Middle frontal gyrus (tissue), 1 donor: ENCODE measurements at regions not wholly inside any gene's neighbourhood (a gene's known extent, or its start where the extent isn't known, plus 50 kb on each side); places are given as distances from the start of the nearest gene placed in this dataset.

ENCODE experiments used
- DNase-seq: peaks from one replicate; pipeline ENCODE4 v3.0.0-alpha.2; 2015; ENCODE audit warnings: low spot score; ENCODE audit errors: extremely low spot score

- DNase-seq = no peak
Measured at GRCh38 chr1:83770319-83770661, 228.6 kb downstream of the TTLL7 start.

GRCh38 chr1:83769594-83770318, 229.2 kb downstream of the TTLL7 start:
- no peak for DNase-seq

GRCh38 chr1:83769072-83769471, 229.9 kb downstream of the TTLL7 start:
- DNase-seq = no peak

- no peak for DNase-seq
Measured at GRCh38 chr1:83766241-83766691, 232.7 kb downstream of the TTLL7 start.

GRCh38 chr1:83765125-83765524, 233.8 kb downstream of the TTLL7 start:
- no peak for DNase-seq

GRCh38 chr1:83764209-83764608, 234.7 kb downstream of the TTLL7 start:
- no peak for DNase-seq

- no peak for DNase-seq
Measured at GRCh38 chr1:83763361-83764095, 235.4 kb downstream of the TTLL7 start.

- no peak for DNase-seq
Measured at GRCh38 chr1:83762416-83762815, 236.5 kb downstream of the TTLL7 start.

GRCh38 chr1:83762039-83762365, 236.9 kb downstream of the TTLL7 start:
- no peak for DNase-seq

GRCh38 chr1:83761167-83762038, 237.5 kb downstream of the TTLL7 start:
- no peak for DNase-seq

GRCh38 chr1:83760226-83761021, 238.5 kb downstream of the TTLL7 start:
- no peak for DNase-seq

GRCh38 chr1:83756984-83757717, 241.8 kb downstream of the TTLL7 start:
- no peak for DNase-seq

GRCh38 chr1:83751602-83752001, 247.3 kb downstream of the TTLL7 start:
- no peak for DNase-seq

- no peak for DNase-seq
Measured at GRCh38 chr1:83750201-83750600, 248.7 kb downstream of the TTLL7 start.

- DNase-seq = no peak
Measured at GRCh38 chr1:83747853-83748482, 251.0 kb downstream of the TTLL7 start.

- no peak for DNase-seq
Measured at GRCh38 chr1:83746234-83746633, 252.7 kb downstream of the TTLL7 start.

- no peak for DNase-seq
Measured at GRCh38 chr1:83742446-83742845, 256.5 kb downstream of the TTLL7 start.

- DNase-seq = no peak
Measured at GRCh38 chr1:83741770-83742169, 257.2 kb downstream of the TTLL7 start.

GRCh38 chr1:83741348-83741747, 257.6 kb downstream of the TTLL7 start:
- no peak for DNase-seq

- no peak for DNase-seq
Measured at GRCh38 chr1:83735526-83735925, 263.4 kb downstream of the TTLL7 start.
